A549 (cell line): ENCODE measurements at regions not wholly inside any gene's neighbourhood (a gene's known extent, or its start where the extent isn't known, plus 50 kb on each side); places are given as distances from the start of the nearest gene placed in this dataset.

Source experiments
- ATAC-seq, 2 experiments: fragments of 200-7000 bp in 1 of 2; fragments of >200 bp in 1 of 2; cut with Nextera tagmentation in 1 of 2; cut with Tn5 transposase in 1 of 2; 3 replicates each; pipeline versions ENCODE4 v1.8.0 to v1.9.1; 2018 to 2020; ENCODE audit warnings: mild to moderate bottlenecking in 1 of 2, moderate library complexity in 1 of 2
- CTCF ChIA-PET: fragments of 300-600 bp; sonication (Branson Sonifier 250); formaldehyde crosslinking; extraction: SDS; loops from one replicate; lab custom pipeline; 2021; ENCODE audit warnings: antibody characterized with exemption, inconsistent platforms; lab: Yijun Ruan, JAX
- POLR2A ChIA-PET: fragments of 350-600 bp; formaldehyde crosslinking; extraction: SDS; loops from one replicate; lab custom pipeline; 2021; ENCODE audit warnings: antibody characterized with exemption, inconsistent platforms; lab: Yijun Ruan, JAX
- DNase-seq, 2 experiments: peaks; one replicate each; pipeline versions ENCODE4 v3.0.0 to v3.0.0-alpha.2; 2011 to 2016; ENCODE audit warnings: low read depth in 1 of 2, low spot score in 1 of 2
- FAIRE-seq: peaks from 2 replicates; lab custom pipeline; 2011; peaks lifted over from hg19 to GRCh38; lab: Jason Lieb, UNC
- H3K27ac ChIP-seq, 2 experiments: fragments of >200 bp; sonication (Bioruptor Twin); formaldehyde crosslinking; 3 replicates each; pipeline ENCODE4 v1.5.1; 2016 to 2017
- H3K4me1 ChIP-seq: fragments of >200 bp; sonication (Bioruptor Twin); formaldehyde crosslinking; 3 replicates; pipeline ENCODE4 v1.6.1; 2016
- H3K4me2 ChIP-seq: fragments of >200 bp; sonication (Bioruptor Twin); formaldehyde crosslinking; 3 replicates; pipeline ENCODE4 v1.6.1; 2016
- H3K4me3 ChIP-seq: fragments of >200 bp; sonication (Bioruptor Twin); formaldehyde crosslinking; 3 replicates; pipeline ENCODE4 v1.5.1; 2016
- H3K9me3 ChIP-seq: fragments of >200 bp; sonication (Bioruptor Twin); formaldehyde crosslinking; 3 replicates; pipeline ENCODE4 v1.6.1; 2016
- BHLHE40 ChIP-seq: IDR thresholded peaks from 2 replicates; pipeline ENCODE4 v1.6.1; 2012; ENCODE audit warnings: low read depth, low read length, inconsistent platforms
- CBX2 ChIP-seq: fragments of 200-600 bp; sonication (generic); IDR thresholded peaks from 2 replicates; pipeline ENCODE4 v1.6.1; 2016; ENCODE audit warnings: low read depth, mild to moderate bottlenecking, borderline replicate concordance
- CBX8 ChIP-seq: fragments of 200-600 bp; sonication (generic); IDR thresholded peaks from 2 replicates; pipeline ENCODE4 v1.6.1; 2016
- CHD2 ChIP-seq: fragments of 150-350 bp; IDR thresholded peaks from 2 replicates; pipeline ENCODE4 v1.6.1; 2014; ENCODE audit warnings: low read length; ENCODE audit not compliant: partially characterized antibody
- FOSL2 ChIP-seq, 2 experiments: fragments of 450-650 bp in 1 of 2; fragments of >200 bp in 1 of 2; sonication (Bioruptor Twin) in 1 of 2; formaldehyde crosslinking; IDR thresholded peaks; 2 replicates each; pipeline versions ENCODE4 v1.5.0 to v1.6.1; 2016 to 2020; ENCODE audit warnings: mild to moderate bottlenecking in 1 of 2, moderate library complexity in 1 of 2
- FOXS1 ChIP-seq: fragments of 250-450 bp; sonication (Bioruptor Pico); IDR thresholded peaks from 2 replicates; pipeline ENCODE4 v1.5.0; 2020; ENCODE audit warnings: mild to moderate bottlenecking, moderate library complexity
- GATA3 ChIP-seq: IDR thresholded peaks from 2 replicates; pipeline ENCODE4 v1.6.1; 2012; ENCODE audit warnings: borderline replicate concordance
- HDAC2 ChIP-seq: fragments of 200-600 bp; sonication (generic); IDR thresholded peaks from 2 replicates; pipeline ENCODE4 v1.6.1; 2016
- HOXA7 ChIP-seq: fragments of 250-450 bp; sonication (Bioruptor Pico); IDR thresholded peaks from 2 replicates; pipeline ENCODE4 v1.5.0; 2020; ENCODE audit warnings: mild to moderate bottlenecking, moderate library complexity
- JUNB ChIP-seq: fragments of >200 bp; sonication (Bioruptor Twin); formaldehyde crosslinking; IDR thresholded peaks from 2 replicates; pipeline ENCODE4 v1.6.1; 2016
- KDM1A ChIP-seq: fragments of 200-600 bp; sonication (generic); IDR thresholded peaks from 2 replicates; pipeline ENCODE4 v1.6.1; 2016; ENCODE audit warnings: low read depth, mild to moderate bottlenecking
- MAFK ChIP-seq: fragments of 450-650 bp; IDR thresholded peaks from 2 replicates; pipeline ENCODE4 v1.6.1; 2014; ENCODE audit not compliant: partially characterized antibody
- MAZ ChIP-seq: fragments of 150-350 bp; IDR thresholded peaks from 2 replicates; pipeline ENCODE4 v1.6.1; 2014; ENCODE audit warnings: antibody characterized with exemption, low read depth, low read length, borderline replicate concordance
- MYC ChIP-seq: IDR thresholded peaks from 2 replicates; pipeline ENCODE4 v1.6.1; 2012; ENCODE audit warnings: mild to moderate bottlenecking, inconsistent platforms, low read length, improper control_type of control experiment, borderline replicate concordance
- NR3C1 ChIP-seq: fragments of >200 bp; sonication (Bioruptor Twin); formaldehyde crosslinking; IDR thresholded peaks from 3 replicates; pipeline ENCODE4 v1.6.1; 2017
- POLR2AphosphoS2 ChIP-seq: conservative IDR thresholded peaks from 2 replicates; pipeline ENCODE4 v1.6.1; 2012; ENCODE audit warnings: low read length, improper control_type of control experiment, inconsistent platforms
- RARB ChIP-seq: fragments of 250-450 bp; sonication (Bioruptor Pico); IDR thresholded peaks from 2 replicates; pipeline ENCODE4 v1.8.0; 2021; ENCODE audit warnings: mild to moderate bottlenecking, moderate library complexity
- RNF2 ChIP-seq: fragments of 200-600 bp; sonication (generic); IDR thresholded peaks from 2 replicates; pipeline ENCODE4 v1.6.1; 2016; ENCODE audit warnings: low read depth, mild to moderate bottlenecking, antibody characterized with exemption, moderate library complexity, borderline replicate concordance
- SMC3 ChIP-seq: fragments of >200 bp; sonication (Bioruptor Twin); formaldehyde crosslinking; IDR thresholded peaks from 3 replicates; pipeline ENCODE4 v1.6.1; 2018; ENCODE audit warnings: inconsistent platforms
- ZC3H11A ChIP-seq: fragments of 450-650 bp; IDR thresholded peaks from 2 replicates; pipeline ENCODE4 v1.6.1; 2014; ENCODE audit warnings: antibody characterized with exemption, mild to moderate bottlenecking
- ZFP36 ChIP-seq: fragments of 450-650 bp; IDR thresholded peaks from 2 replicates; pipeline ENCODE4 v1.6.1; 2014; ENCODE audit warnings: borderline replicate concordance; ENCODE audit not compliant: partially characterized antibody
- WGBS: methylation state at CpG from one replicate; pipeline ENCODE4 v1.1.6; 2017; ENCODE audit errors: missing lambda C conversion rate; 5-methylcytosine and 5-hydroxymethylcytosine counted together
- TF ChIP-seq, protein P1 (sequence below): fragments of 150-350 bp; IDR thresholded peaks from 2 replicates; pipeline ENCODE4 v1.6.1; 2014; ENCODE audit warnings: low read depth, mild to moderate bottlenecking, low read length
- TF ChIP-seq, protein P2 (sequence below): fragments of 250-450 bp; sonication (Bioruptor Pico); IDR thresholded peaks from 2 replicates; pipeline ENCODE4 v1.5.0; 2021; ENCODE audit warnings: mild to moderate bottlenecking, moderate library complexity, borderline replicate concordance
- TF ChIP-seq, protein P3 (sequence below): fragments of >200 bp; sonication (Bioruptor Twin); formaldehyde crosslinking; IDR thresholded peaks from 3 replicates; pipeline ENCODE4 v1.6.1; 2016

DNA sequence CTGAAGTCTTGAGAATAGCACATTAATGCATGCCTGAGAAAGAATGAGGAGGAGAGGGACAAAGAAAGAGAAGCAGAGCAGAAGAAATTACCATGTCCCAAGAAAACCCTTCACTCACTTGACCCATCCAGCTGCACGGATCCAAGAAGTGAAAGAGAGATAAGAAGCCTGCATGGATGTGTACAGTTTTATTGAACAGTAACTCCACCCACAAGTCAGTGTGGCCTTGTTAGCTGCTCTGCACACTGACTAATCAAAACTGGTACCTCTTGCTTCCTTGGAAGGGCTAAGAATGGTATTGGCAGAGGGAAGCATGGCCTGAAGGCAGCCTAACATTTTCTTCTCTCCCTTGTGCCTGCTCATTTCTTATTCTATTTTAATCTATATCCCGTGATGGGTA is 163.9 kb downstream of the SLC7A11 start:
- no peak for ATAC-seq
- CTCF ChIA-PET: interaction anchor here (3.8 kb wide), 1 partner anchor 12 kb away, joined by 16 read pairs; no protein-coding TSS in a partner anchor

DNA sequence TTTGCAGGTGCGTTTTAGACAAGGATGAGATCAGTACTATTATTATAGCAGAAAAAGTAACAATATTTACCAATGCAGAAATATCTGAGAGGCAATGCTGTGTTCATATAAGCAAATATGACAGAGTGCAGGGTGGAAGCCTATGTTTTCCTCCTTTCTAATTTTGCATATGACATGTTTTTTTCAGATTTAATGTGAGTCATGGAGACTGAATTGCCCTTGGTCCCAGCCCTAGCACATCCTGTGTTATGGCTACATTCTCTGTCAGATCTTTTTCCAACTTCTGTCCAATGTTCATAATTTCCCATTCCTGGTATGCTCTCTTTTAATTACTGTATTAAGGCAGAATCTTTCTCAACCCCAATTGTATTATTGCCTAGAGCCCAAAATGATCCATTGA is 165.6 kb downstream of the SLC7A11 start:
- POLR2A ChIA-PET: no interaction called here
- 100% methylated on average over 1 of the region's 1 CpG for WGBS
- TF ChIP-seq SMC3 (no peak), NR3C1 (no peak), BHLHE40 (no peak), HOXA7 (no peak), FOSL2 (IDR thresholded peaks at IDR 0.05) (no peak), FOSL2 (CRISPR knock-in tag; IDR thresholded peaks at IDR 0.05) (no peak), MYC (no peak), CBX2 (no peak), CHD2 (no peak), GATA3 (no peak), JUNB (no peak), RNF2 (no peak), KDM1A (no peak), FOXS1 (CRISPR knock-in tag) (no peak)
- TF ChIP-seq, protein P1, sequence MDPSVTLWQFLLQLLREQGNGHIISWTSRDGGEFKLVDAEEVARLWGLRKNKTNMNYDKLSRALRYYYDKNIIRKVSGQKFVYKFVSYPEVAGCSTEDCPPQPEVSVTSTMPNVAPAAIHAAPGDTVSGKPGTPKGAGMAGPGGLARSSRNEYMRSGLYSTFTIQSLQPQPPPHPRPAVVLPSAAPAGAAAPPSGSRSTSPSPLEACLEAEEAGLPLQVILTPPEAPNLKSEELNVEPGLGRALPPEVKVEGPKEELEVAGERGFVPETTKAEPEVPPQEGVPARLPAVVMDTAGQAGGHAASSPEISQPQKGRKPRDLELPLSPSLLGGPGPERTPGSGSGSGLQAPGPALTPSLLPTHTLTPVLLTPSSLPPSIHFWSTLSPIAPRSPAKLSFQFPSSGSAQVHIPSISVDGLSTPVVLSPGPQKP: no peak
- TF ChIP-seq, protein P2, sequence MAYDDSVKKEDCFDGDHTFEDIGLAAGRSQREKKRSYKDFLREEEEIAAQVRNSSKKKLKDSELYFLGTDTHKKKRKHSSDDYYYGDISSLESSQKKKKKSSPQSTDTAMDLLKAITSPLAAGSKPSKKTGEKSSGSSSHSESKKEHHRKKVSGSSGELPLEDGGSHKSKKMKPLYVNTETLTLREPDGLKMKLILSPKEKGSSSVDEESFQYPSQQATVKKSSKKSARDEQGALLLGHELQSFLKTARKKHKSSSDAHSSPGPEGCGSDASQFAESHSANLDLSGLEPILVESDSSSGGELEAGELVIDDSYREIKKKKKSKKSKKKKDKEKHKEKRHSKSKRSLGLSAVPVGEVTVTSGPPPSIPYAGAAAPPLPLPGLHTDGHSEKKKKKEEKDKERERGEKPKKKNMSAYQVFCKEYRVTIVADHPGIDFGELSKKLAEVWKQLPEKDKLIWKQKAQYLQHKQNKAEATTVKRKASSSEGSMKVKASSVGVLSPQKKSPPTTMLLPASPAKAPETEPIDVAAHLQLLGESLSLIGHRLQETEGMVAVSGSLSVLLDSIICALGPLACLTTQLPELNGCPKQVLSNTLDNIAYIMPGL (CRISPR knock-in tag): no peak
- TF ChIP-seq, all 56 proteins: peak for 0
- H3K27ac ChIP-seq: no peak overlapping the region
- FAIRE-seq (no peak), DNase-seq (no peak), ATAC-seq (no peak)
- CTCF ChIA-PET: interaction anchor here (3.8 kb wide), 1 partner anchor 14 kb away, joined by 16 read pairs; no protein-coding TSS in a partner anchor
- H3K4me2 ChIP-seq: no peak overlapping the region
- H3K4me1 ChIP-seq: no peaks in the 10 kb centered on the region
- no peaks in the 10 kb centered on the region for H3K9me3 ChIP-seq
- no peak overlapping the region for H3K4me3 ChIP-seq

More for the DNA sequence above, 163.9 kb downstream of the SLC7A11 start:
- no peak for FAIRE-seq
- H3K27ac ChIP-seq: no peak overlapping the region
- no peaks in the 10 kb centered on the region for H3K9me3 ChIP-seq
- H3K4me1 ChIP-seq: no peaks in the 10 kb centered on the region
- POLR2A ChIA-PET: no interaction called here
- WGBS: 83% methylated on average over 2 of the region's 2 CpGs
- H3K4me3 ChIP-seq: no peak overlapping the region
- TF ChIP-seq, protein P2 (CRISPR knock-in tag): no peak
- TF ChIP-seq MAZ (no peak), CBX8 (no peak), ZC3H11A (no peak), RARB (CRISPR knock-in tag) (no peak), HOXA7 (no peak), ZFP36 (no peak), POLR2AphosphoS2 (no peak), CHD2 (no peak), FOSL2 (IDR thresholded peaks at IDR 0.05) (no peak), FOSL2 (CRISPR knock-in tag; IDR thresholded peaks at IDR 0.05) (no peak), SMC3 (no peak), HDAC2 (no peak), MAFK (no peak)
- TF ChIP-seq, protein P3, sequence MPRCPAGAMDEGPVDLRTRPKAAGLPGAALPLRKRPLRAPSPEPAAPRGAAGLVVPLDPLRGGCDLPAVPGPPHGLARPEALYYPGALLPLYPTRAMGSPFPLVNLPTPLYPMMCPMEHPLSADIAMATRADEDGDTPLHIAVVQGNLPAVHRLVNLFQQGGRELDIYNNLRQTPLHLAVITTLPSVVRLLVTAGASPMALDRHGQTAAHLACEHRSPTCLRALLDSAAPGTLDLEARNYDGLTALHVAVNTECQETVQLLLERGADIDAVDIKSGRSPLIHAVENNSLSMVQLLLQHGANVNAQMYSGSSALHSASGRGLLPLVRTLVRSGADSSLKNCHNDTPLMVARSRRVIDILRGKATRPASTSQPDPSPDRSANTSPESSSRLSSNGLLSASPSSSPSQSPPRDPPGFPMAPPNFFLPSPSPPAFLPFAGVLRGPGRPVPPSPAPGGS: no peak
- DNase-seq: no peak
- H3K4me2 ChIP-seq: no peak overlapping the region
